Neural cell (in vitro differentiated cells): ENCODE measurements at regions not wholly inside any gene's neighbourhood (a gene's known extent, or its start where the extent isn't known, plus 50 kb on each side); places are given as distances from the start of the nearest gene placed in this dataset.

Experiments used
- H2AFZ ChIP-seq: fragments of 200-600, 300-800 bp; sonication (generic), shearing (Covaris generic); 2 replicates; pipeline ENCODE4 v1.6.0; 2014; ENCODE audit warnings: low read depth, mild to moderate bottlenecking, antibody characterized with exemption, low read length, moderate library complexity
- H3F3A ChIP-seq: fragments of 200-600 bp; shearing (Covaris generic); 2 replicates; pipeline ENCODE4 v1.6.1; 2016; ENCODE audit warnings: mild to moderate bottlenecking, moderate library complexity, mixed read lengths, antibody characterized with exemption, low read length; ENCODE audit not compliant: insufficient read depth, poor library complexity, severe bottlenecking
- H3K27ac ChIP-seq: fragments of 200-600, 300-800 bp; sonication (generic), shearing (Covaris generic); 2 replicates; pipeline ENCODE4 v1.5.1; 2014; ENCODE audit warnings: mild to moderate bottlenecking, low read length, moderate library complexity
- H3K27me3 ChIP-seq: fragments of 300-800, 200-600 bp; sonication (generic), shearing (Covaris generic); 2 replicates; pipeline ENCODE4 v1.6.0; 2014; ENCODE audit warnings: mild to moderate bottlenecking, low read depth, low read length, moderate library complexity; ENCODE audit not compliant: insufficient read depth
- H3K36me3 ChIP-seq: fragments of 300-800, 200-600 bp; sonication (generic), shearing (Covaris generic); 2 replicates; pipeline ENCODE4 v1.5.1; 2014; ENCODE audit warnings: mild to moderate bottlenecking, antibody characterized with exemption, low read length, moderate library complexity; ENCODE audit not compliant: insufficient read depth
- H3K4me2 ChIP-seq: fragments of 300-800, 200-600 bp; sonication (generic), shearing (Covaris generic); 2 replicates; pipeline ENCODE4 v1.6.0; 2014; ENCODE audit warnings: mild to moderate bottlenecking, low read length
- H3K4me3 ChIP-seq: fragments of 300-800, 200-600 bp; sonication (generic), shearing (Covaris generic); 2 replicates; pipeline ENCODE4 v1.5.1; 2014; ENCODE audit warnings: mild to moderate bottlenecking, low read length, moderate library complexity
- H3K79me2 ChIP-seq: fragments of 200-600 bp; shearing (Covaris generic); replicated peaks from 2 replicates; pipeline ENCODE4 v1.6.0; 2014; ENCODE audit warnings: mild to moderate bottlenecking, low read length, moderate library complexity; ENCODE audit not compliant: insufficient read depth
- H3K9ac ChIP-seq: fragments of 300-800, 200-600 bp; sonication (generic), shearing (Covaris generic); 2 replicates; pipeline ENCODE4 v1.6.1; 2016; ENCODE audit warnings: mild to moderate bottlenecking, low read length, mixed read lengths
- H3K9me2 ChIP-seq: fragments of 200-600 bp; shearing (Covaris generic); 2 replicates; pipeline ENCODE4 v1.6.1; 2016; ENCODE audit warnings: mild to moderate bottlenecking, low read length, mixed read lengths; ENCODE audit not compliant: insufficient read depth
- H3K9me3 ChIP-seq: fragments of 200-600, 300-800 bp; sonication (generic), shearing (Covaris generic); 2 replicates; pipeline ENCODE4 v1.6.1; 2016; ENCODE audit warnings: mild to moderate bottlenecking, mixed run types, low read length, moderate library complexity, mixed read lengths
- H4K20me1 ChIP-seq: fragments of 200-600 bp; shearing (Covaris generic); 2 replicates; pipeline ENCODE4 v1.6.1; 2016; ENCODE audit warnings: mild to moderate bottlenecking, mixed run types; ENCODE audit not compliant: insufficient read depth
- EP300 ChIP-seq: fragments of 450-650 bp; conservative IDR thresholded peaks from 2 replicates; pipeline ENCODE4 v1.6.1; 2014; ENCODE audit warnings: antibody characterized with exemption, mild to moderate bottlenecking, moderate library complexity; ENCODE audit not compliant: poor library complexity, severe bottlenecking
- EZH2 ChIP-seq: fragments of 200-600, 300-800 bp; shearing (Covaris generic), sonication (generic); IDR thresholded peaks from 2 replicates; pipeline ENCODE4 v1.6.1; 2014; ENCODE audit warnings: antibody characterized with exemption, low read length, borderline replicate concordance, mild to moderate bottlenecking; ENCODE audit not compliant: insufficient read depth, poor library complexity, severe bottlenecking
- MXI1 ChIP-seq: fragments of 450-650 bp; conservative IDR thresholded peaks from 2 replicates; pipeline ENCODE4 v1.6.1; 2014; ENCODE audit warnings: antibody characterized with exemption, mild to moderate bottlenecking; ENCODE audit not compliant: poor library complexity, severe bottlenecking
- POLR2AphosphoS5 ChIP-seq: IDR thresholded peaks from 2 replicates; pipeline ENCODE4 v1.6.1; 2012
- RAD21 ChIP-seq: fragments of 450-650 bp; conservative IDR thresholded peaks from 2 replicates; pipeline ENCODE4 v1.6.1; 2014; ENCODE audit warnings: antibody characterized with exemption, mild to moderate bottlenecking, moderate library complexity
- SMC3 ChIP-seq: fragments of 450-650 bp; conservative IDR thresholded peaks from 2 replicates; pipeline ENCODE4 v1.6.1; 2014; ENCODE audit warnings: antibody characterized with exemption, mild to moderate bottlenecking, moderate library complexity; ENCODE audit not compliant: poor library complexity
- TAF1 ChIP-seq: IDR thresholded peaks from 2 replicates; pipeline ENCODE4 v1.6.1; 2012; ENCODE audit warnings: low read depth
- TF ChIP-seq, protein P1 (sequence below): IDR thresholded peaks from 2 replicates; pipeline ENCODE4 v1.6.1; 2012; ENCODE audit warnings: borderline replicate concordance
- TF ChIP-seq, protein P2 (sequence below): fragments of 450-650 bp; IDR thresholded peaks from 2 replicates; pipeline ENCODE4 v1.5.1; 2014; ENCODE audit warnings: antibody characterized with exemption, mild to moderate bottlenecking, moderate library complexity; ENCODE audit not compliant: poor library complexity, severe bottlenecking

DNA sequence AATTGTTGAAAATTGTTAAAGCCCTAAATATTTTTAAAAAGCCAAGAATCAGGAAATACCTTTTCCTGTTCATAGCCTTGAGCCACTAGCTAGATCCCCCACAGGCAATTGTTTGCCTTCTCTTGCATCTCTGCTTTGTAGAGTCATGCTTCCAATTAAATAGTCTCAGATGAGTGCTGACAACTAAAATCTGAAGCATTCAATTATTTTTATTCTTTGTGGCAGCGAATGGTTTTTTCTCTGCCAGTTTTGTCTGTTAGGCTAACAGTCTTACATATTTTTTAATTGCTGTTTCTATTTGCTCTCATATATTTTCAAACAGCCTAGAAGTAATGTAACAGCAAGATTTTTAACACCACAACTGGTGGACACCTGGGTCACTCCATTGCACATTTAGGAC is 277.1 kb upstream of the GBE1 start (continued):
- TF ChIP-seq, protein P1, sequence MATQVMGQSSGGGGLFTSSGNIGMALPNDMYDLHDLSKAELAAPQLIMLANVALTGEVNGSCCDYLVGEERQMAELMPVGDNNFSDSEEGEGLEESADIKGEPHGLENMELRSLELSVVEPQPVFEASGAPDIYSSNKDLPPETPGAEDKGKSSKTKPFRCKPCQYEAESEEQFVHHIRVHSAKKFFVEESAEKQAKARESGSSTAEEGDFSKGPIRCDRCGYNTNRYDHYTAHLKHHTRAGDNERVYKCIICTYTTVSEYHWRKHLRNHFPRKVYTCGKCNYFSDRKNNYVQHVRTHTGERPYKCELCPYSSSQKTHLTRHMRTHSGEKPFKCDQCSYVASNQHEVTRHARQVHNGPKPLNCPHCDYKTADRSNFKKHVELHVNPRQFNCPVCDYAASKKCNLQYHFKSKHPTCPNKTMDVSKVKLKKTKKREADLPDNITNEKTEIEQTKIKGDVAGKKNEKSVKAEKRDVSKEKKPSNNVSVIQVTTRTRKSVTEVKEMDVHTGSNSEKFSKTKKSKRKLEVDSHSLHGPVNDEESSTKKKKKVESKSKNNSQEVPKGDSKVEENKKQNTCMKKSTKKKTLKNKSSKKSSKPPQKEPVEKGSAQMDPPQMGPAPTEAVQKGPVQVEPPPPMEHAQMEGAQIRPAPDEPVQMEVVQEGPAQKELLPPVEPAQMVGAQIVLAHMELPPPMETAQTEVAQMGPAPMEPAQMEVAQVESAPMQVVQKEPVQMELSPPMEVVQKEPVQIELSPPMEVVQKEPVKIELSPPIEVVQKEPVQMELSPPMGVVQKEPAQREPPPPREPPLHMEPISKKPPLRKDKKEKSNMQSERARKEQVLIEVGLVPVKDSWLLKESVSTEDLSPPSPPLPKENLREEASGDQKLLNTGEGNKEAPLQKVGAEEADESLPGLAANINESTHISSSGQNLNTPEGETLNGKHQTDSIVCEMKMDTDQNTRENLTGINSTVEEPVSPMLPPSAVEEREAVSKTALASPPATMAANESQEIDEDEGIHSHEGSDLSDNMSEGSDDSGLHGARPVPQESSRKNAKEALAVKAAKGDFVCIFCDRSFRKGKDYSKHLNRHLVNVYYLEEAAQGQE = no peak

DNA sequence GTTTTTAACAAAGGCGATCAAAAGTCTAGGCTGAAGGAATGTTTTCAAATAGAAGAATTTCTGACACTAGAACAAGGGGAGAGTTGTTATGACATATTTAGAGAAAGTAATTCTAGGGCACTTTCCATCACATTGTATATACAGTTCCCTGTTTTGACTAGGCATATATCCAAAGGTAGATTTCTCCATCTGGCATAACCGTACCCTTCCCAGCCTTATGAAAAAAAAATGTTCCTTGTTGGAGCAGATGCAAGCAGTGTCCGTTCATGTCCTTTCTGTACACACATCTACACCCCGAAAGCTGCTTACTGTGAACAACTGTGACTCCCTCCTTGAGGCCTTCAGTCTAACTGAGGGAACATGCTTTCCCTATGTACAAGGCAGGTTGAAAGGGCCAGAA is 271.7 kb upstream of the GBE1 start:
- Histone ChIP-seq H3K27me3 (no peaks in the 10 kb centered on the region), H3F3A (no peaks in the 10 kb centered on the region), H3K9ac (no peak overlapping the region), H3K9me2 (no peaks in the 10 kb centered on the region), H3K9me3 (no peaks in the 10 kb centered on the region), H2AFZ (no peak overlapping the region), H3K36me3 (no peaks in the 10 kb centered on the region), H3K79me2 (no peaks in the 10 kb centered on the region), H3K4me3 (no peak overlapping the region), H3K27ac (no peak overlapping the region), H4K20me1 (no peaks in the 10 kb centered on the region), H3K4me2 (no peak overlapping the region)
- TF ChIP-seq EZH2 (no peak), POLR2AphosphoS5 (no peak), SMC3 (no peak), EP300 (no peak), RAD21 (no peak), MXI1 (no peak), TAF1 (no peak)
- TF ChIP-seq, protein P1 = no peak
- TF ChIP-seq, protein P2, sequence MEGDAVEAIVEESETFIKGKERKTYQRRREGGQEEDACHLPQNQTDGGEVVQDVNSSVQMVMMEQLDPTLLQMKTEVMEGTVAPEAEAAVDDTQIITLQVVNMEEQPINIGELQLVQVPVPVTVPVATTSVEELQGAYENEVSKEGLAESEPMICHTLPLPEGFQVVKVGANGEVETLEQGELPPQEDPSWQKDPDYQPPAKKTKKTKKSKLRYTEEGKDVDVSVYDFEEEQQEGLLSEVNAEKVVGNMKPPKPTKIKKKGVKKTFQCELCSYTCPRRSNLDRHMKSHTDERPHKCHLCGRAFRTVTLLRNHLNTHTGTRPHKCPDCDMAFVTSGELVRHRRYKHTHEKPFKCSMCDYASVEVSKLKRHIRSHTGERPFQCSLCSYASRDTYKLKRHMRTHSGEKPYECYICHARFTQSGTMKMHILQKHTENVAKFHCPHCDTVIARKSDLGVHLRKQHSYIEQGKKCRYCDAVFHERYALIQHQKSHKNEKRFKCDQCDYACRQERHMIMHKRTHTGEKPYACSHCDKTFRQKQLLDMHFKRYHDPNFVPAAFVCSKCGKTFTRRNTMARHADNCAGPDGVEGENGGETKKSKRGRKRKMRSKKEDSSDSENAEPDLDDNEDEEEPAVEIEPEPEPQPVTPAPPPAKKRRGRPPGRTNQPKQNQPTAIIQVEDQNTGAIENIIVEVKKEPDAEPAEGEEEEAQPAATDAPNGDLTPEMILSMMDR = no peak
